ENCODE measurements at regions not wholly inside any gene's neighbourhood (a gene's known extent, or its start where the extent isn't known, plus 50 kb on each side); places are given as distances from the start of the nearest gene placed in this dataset.
A peak's percentile ranks its signal among the peaks of the same experiment; 100 is the strongest.

- TF ChIP-seq BCL11A (IDR thresholded peaks at IDR 0.05; ENCODE audit: low read depth, low read length) (peak; percentile 97), ATF2 (IDR thresholded peaks at IDR 0.05; ENCODE audit: low read length) (peak; percentile 80; the same call in 1 of the 2 replicates), ZNF384 (IDR thresholded peaks at IDR 0.05; ENCODE audit: borderline replicate concordance, low read depth, low read length) (peak; percentile 8; the same call in 1 of the 2 replicates), BACH1 (IDR thresholded peaks at IDR 0.05; ENCODE audit: borderline replicate concordance) (peak; percentile 80; the same call in 1 of the 2 replicates), SREBF1 (IDR thresholded peaks at IDR 0.05; ENCODE audit: low read length) (peak; percentile 60; the same call in 1 of the 2 replicates), POU2F2 (IDR thresholded peaks at IDR 0.05; ENCODE audit: borderline replicate concordance, low read depth, low read length) (peak; percentile 89; the same call in 2 of the 3 replicates), BCLAF1 (IDR thresholded peaks at IDR 0.05) (no peak), RELB (IDR thresholded peaks at IDR 0.05; ENCODE audit: low read depth) (peak; percentile 90), CTCF (IDR thresholded peaks at IDR 0.05 in 2 of 3, conservative IDR thresholded peaks at IDR 0.05 in 1 of 3; ENCODE audit: control insufficient read depth in 2 of 3, extremely low read depth in 1 of 3, insufficient read depth in 1 of 3, low read depth in 3 of 3, low read length in 3 of 3) (no peak), EED (IDR thresholded peaks at IDR 0.05; ENCODE audit: low read depth) (peak; percentile 93), TCF3 (IDR thresholded peaks at IDR 0.05; ENCODE audit: borderline replicate concordance, insufficient read depth, low read depth, low read length) (peak; percentile 45; the same call in 1 of the 2 replicates), GATAD2B (conservative IDR thresholded peaks at IDR 0.05; ENCODE audit: low read depth) (peak; percentile 89), BMI1 (IDR thresholded peaks at IDR 0.05; ENCODE audit: borderline replicate concordance) (peak; percentile 89), USF1 (IDR thresholded peaks at IDR 0.05; ENCODE audit: borderline replicate concordance, extremely low read length, insufficient read depth, low read depth, low read length) (no peak), CHD2 (IDR thresholded peaks at IDR 0.05; ENCODE audit: borderline replicate concordance, low read depth, low read length) (peak; percentile 78)
Measured at GRCh38 chr6:151690768-151691562, 116.5 kb upstream of the ESR1 start (continued).

Data from GM12878 (cell line).